ENCODE measurements at regions not wholly inside any gene's neighbourhood (a gene's known extent, or its start where the extent isn't known, plus 50 kb on each side); places are given as distances from the start of the nearest gene placed in this dataset.
A peak's percentile ranks its signal among the peaks of the same experiment; 100 is the strongest.

- peaks cover 9% of the 10 kb centered on the region for H3K27me3 Mint-ChIP-seq
- POLR2A ChIA-PET = interaction anchor here (1.3 kb wide), 1 partner anchor 10 kb away, joined by 5 read pairs; no protein-coding TSS in a partner anchor
- no peak overlapping the region for H3K27ac Mint-ChIP-seq
- CTCF ChIA-PET = no interaction called here
- H3K36me3 Mint-ChIP-seq (ENCODE audit: low read depth) = no peaks in the 10 kb centered on the region
- no peak for DNase-seq
- H3K9me3 Mint-ChIP-seq = peaks cover 5% of the 10 kb centered on the region
- H3K4me3 Mint-ChIP-seq = no peak overlapping the region
- peaks cover 5% of the 10 kb centered on the region for H3K4me1 Mint-ChIP-seq
Observed at GRCh38 chr14:104383996-104384775, 195.4 kb upstream of the C14orf180 start.

- Mint-ChIP-seq H3K9me3 (peaks cover 5% of the 10 kb centered on the region), H3K36me3 (ENCODE audit: low read depth) (no peaks in the 10 kb centered on the region), H3K4me3 (no peak overlapping the region), H3K27me3 (peaks cover 9% of the 10 kb centered on the region), H3K27ac (no peak overlapping the region), H3K4me1 (peaks cover 9% of the 10 kb centered on the region)
- CTCF ChIA-PET = no interaction called here
- POLR2A ChIA-PET = interaction anchor here (1.3 kb wide), 1 partner anchor 9 kb away, joined by 5 read pairs; no protein-coding TSS in a partner anchor
- DNase-seq = no peak
Observed at GRCh38 chr14:104384776-104385071, 194.8 kb upstream of the C14orf180 start.

- H3K27me3 Mint-ChIP-seq = peaks cover 9% of the 10 kb centered on the region
- ChIA-PET CTCF (no interaction called here), POLR2A (interaction anchor here (1.3 kb wide), 1 partner anchor 9 kb away, joined by 5 read pairs; no protein-coding TSS in a partner anchor)
- DNase-seq = no peak
- H3K27ac Mint-ChIP-seq = no peak overlapping the region
- H3K36me3 Mint-ChIP-seq (ENCODE audit: low read depth) = no peaks in the 10 kb centered on the region
- H3K9me3 Mint-ChIP-seq = peaks cover 5% of the 10 kb centered on the region
- no peak overlapping the region for H3K4me3 Mint-ChIP-seq
- H3K4me1 Mint-ChIP-seq = peaks cover 13% of the 10 kb centered on the region
Observed at GRCh38 chr14:104385111-104385510, 194.5 kb upstream of the C14orf180 start.

GRCh38 chr14:104385531-104386101 is 193.9 kb upstream of the C14orf180 start:
- peaks cover 2% of the 10 kb centered on the region for H3K9me3 Mint-ChIP-seq
- H3K4me1 Mint-ChIP-seq = peaks cover 18% of the 10 kb centered on the region
- no peak overlapping the region for H3K27ac Mint-ChIP-seq
- ChIA-PET POLR2A (no interaction called here), CTCF (no interaction called here)
- peaks cover 9% of the 10 kb centered on the region for H3K27me3 Mint-ChIP-seq
- no peak overlapping the region for H3K4me3 Mint-ChIP-seq
- H3K36me3 Mint-ChIP-seq (ENCODE audit: low read depth) = no peaks in the 10 kb centered on the region
- no peak for DNase-seq

- DNase-seq = peak; percentile 11
- no peaks in the 10 kb centered on the region for H3K9me3 Mint-ChIP-seq
- no peak overlapping the region for H3K4me3 Mint-ChIP-seq
- H3K4me1 Mint-ChIP-seq = peaks cover 21% of the 10 kb centered on the region
- no peaks in the 10 kb centered on the region for H3K36me3 Mint-ChIP-seq (ENCODE audit: low read depth)
- peaks cover 3% of the 10 kb centered on the region for H3K27me3 Mint-ChIP-seq
- ChIA-PET CTCF (no interaction called here), POLR2A (no interaction called here)
- no peak overlapping the region for H3K27ac Mint-ChIP-seq
Observed at GRCh38 chr14:104386151-104386841, 193.3 kb upstream of the C14orf180 start.

- H3K27ac Mint-ChIP-seq = no peak overlapping the region
- peaks cover 30% of the 10 kb centered on the region for H3K4me1 Mint-ChIP-seq
- no peak overlapping the region for H3K4me3 Mint-ChIP-seq
- ChIA-PET POLR2A (interaction anchor here (0.6 kb wide), 1 partner anchor 523 kb away, joined by 4 read pairs; no protein-coding TSS in a partner anchor), CTCF (no interaction called here)
- no peaks in the 10 kb centered on the region for H3K36me3 Mint-ChIP-seq (ENCODE audit: low read depth)
- peak; percentile 15 for DNase-seq
- no peaks in the 10 kb centered on the region for H3K27me3 Mint-ChIP-seq
- H3K9me3 Mint-ChIP-seq = no peaks in the 10 kb centered on the region
Observed at GRCh38 chr14:104387022-104388010, 192.2 kb upstream of the C14orf180 start.

GRCh38 chr14:104388011-104388521 is 191.5 kb upstream of the C14orf180 start:
- ChIA-PET CTCF (no interaction called here), POLR2A (interaction anchor here (0.6 kb wide), 1 partner anchor 524 kb away, joined by 4 read pairs; no protein-coding TSS in a partner anchor)
- no peak overlapping the region for H3K27ac Mint-ChIP-seq
- peaks cover 36% of the 10 kb centered on the region for H3K4me1 Mint-ChIP-seq
- H3K36me3 Mint-ChIP-seq (ENCODE audit: low read depth) = no peaks in the 10 kb centered on the region
- no peaks in the 10 kb centered on the region for H3K9me3 Mint-ChIP-seq
- H3K27me3 Mint-ChIP-seq = no peaks in the 10 kb centered on the region
- DNase-seq = peak; percentile 12
- no peak overlapping the region for H3K4me3 Mint-ChIP-seq

- Mint-ChIP-seq H3K4me1 (peaks cover 41% of the 10 kb centered on the region), H3K27ac (no peak overlapping the region), H3K4me3 (no peak overlapping the region)
Observed at GRCh38 chr14:104388541-104389325, 190.8 kb upstream of the C14orf180 start.

GRCh38 chr14:104389326-104390220 is 190.0 kb upstream of the C14orf180 start:
- H3K9me3 Mint-ChIP-seq = no peaks in the 10 kb centered on the region
- ChIA-PET CTCF (no interaction called here), POLR2A (interaction anchor here (1.1 kb wide), 1 partner anchor 10 kb away, joined by 3 read pairs; no protein-coding TSS in a partner anchor)
- H3K4me3 Mint-ChIP-seq = no peak overlapping the region
- H3K27me3 Mint-ChIP-seq = no peaks in the 10 kb centered on the region
- DNase-seq = peak; percentile 29
- no peaks in the 10 kb centered on the region for H3K36me3 Mint-ChIP-seq (ENCODE audit: low read depth)
- H3K4me1 Mint-ChIP-seq = peaks cover 49% of the 10 kb centered on the region
- peak overlapping the region; percentile 40 for H3K27ac Mint-ChIP-seq

More at GRCh38 chr14:104388541-104389325, 190.8 kb upstream of the C14orf180 start:
- peak; percentile 14 for DNase-seq
- Mint-ChIP-seq H3K9me3 (no peaks in the 10 kb centered on the region), H3K36me3 (ENCODE audit: low read depth) (no peaks in the 10 kb centered on the region), H3K27me3 (no peaks in the 10 kb centered on the region)
- ChIA-PET POLR2A (no interaction called here), CTCF (no interaction called here)

- H3K9me3 Mint-ChIP-seq = no peaks in the 10 kb centered on the region
- peak; percentile 13 for DNase-seq
Observed at GRCh38 chr14:104390221-104390931, 189.2 kb upstream of the C14orf180 start.

More at GRCh38 chr14:104390221-104390931, 189.2 kb upstream of the C14orf180 start:
- H3K4me1 Mint-ChIP-seq = peaks cover 57% of the 10 kb centered on the region
- peak overlapping the region; percentile 10 for H3K27ac Mint-ChIP-seq
- ChIA-PET POLR2A (interaction anchor here (1.1 kb wide), 1 partner anchor 9 kb away, joined by 3 read pairs; no protein-coding TSS in a partner anchor), CTCF (no interaction called here)
- H3K4me3 Mint-ChIP-seq = no peak overlapping the region
- H3K27me3 Mint-ChIP-seq = no peaks in the 10 kb centered on the region
- H3K36me3 Mint-ChIP-seq (ENCODE audit: low read depth) = no peaks in the 10 kb centered on the region

All from activated CD4-positive, alpha-beta memory T cell treated with anti-CD3 and anti-CD28 coated beads, Interleukin-2, amount 10 ng/mL, durations not matched to agents 7 days and 5 days (primary cell).